ENCODE measurements at regions not wholly inside any gene's neighbourhood (a gene's known extent, or its start where the extent isn't known, plus 50 kb on each side); places are given as distances from the start of the nearest gene placed in this dataset.

GRCh38 chr5:6818594-6819511 lies 105.6 kb downstream of the TENT4A start:
- DNase-seq (ENCODE audit: low read depth), result no peak
- H3K4me3 ChIP-seq (ENCODE audit: low read length), result no peak overlapping the region
- TF ChIP-seq CTCF (conservative IDR thresholded peaks at IDR 0.05; ENCODE audit: low read depth, low read length), result no peak

GRCh38 chr5:6819521-6819920 lies 106.3 kb downstream of the TENT4A start:
- DNase-seq (ENCODE audit: low read depth), result no peak
- H3K4me3 ChIP-seq (ENCODE audit: low read length), result no peak overlapping the region
- TF ChIP-seq CTCF (conservative IDR thresholded peaks at IDR 0.05; ENCODE audit: low read depth, low read length), result no peak

DNA sequence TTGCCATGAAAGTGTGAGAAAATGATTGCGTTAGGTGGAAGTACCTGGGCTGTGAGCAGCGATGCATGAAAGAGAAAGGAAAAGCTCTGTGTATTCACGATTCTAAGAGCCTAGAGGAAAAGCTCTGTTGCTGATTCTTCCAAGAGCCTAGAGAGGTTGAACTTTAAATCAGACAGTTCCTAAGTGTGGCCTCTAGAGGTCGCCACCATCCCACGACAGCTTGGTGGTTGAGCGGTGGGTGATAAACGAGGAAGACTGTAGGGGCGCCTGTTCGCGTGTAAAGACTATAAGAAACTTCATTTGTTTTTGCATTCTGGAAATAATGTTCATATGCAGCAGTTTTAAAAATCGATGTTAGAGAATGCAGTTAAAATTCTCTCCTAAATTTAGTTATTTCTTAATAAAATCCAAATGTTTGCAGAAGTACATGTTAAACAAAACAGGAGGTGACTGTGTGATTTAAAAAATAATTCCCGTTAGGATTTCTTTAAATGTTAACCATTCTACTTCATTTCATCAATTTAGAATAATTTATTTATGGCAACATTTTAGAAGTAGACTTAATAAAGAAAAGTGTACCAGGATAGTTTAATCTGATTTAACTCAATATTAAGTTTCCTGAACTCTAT lies 107.7 kb downstream of the TENT4A start:
- no peak overlapping the region for H3K4me3 ChIP-seq (ENCODE audit: low read length)
- no peak for DNase-seq (ENCODE audit: low read depth)
- TF ChIP-seq CTCF (conservative IDR thresholded peaks at IDR 0.05; ENCODE audit: low read depth, low read length), result peak; percentile 56

DNA sequence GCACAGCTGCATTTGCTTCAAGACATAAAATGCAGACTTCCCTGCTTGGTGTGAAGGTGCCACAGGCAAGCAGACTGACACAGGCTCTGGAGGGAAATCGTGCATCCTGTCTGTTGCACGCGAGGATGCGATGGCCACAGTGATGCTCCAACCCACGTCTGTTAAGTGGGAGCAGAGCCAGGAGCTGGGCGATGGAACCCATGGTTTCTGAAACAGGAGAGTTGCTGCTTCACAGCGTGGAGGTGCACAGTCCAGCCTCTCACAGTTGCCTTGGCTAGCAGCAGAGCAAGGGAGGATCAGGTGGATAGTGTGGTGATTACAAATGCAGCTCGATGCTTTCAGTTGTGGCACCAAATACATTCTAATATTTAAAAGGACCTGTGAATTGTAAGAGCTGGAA lies 108.8 kb downstream of the TENT4A start:
- H3K4me3 ChIP-seq (ENCODE audit: low read length), result no peak overlapping the region
- no peak for TF ChIP-seq CTCF (conservative IDR thresholded peaks at IDR 0.05; ENCODE audit: low read depth, low read length)
- no peak for DNase-seq (ENCODE audit: low read depth)

- no peak for DNase-seq (ENCODE audit: low read depth)
- TF ChIP-seq CTCF (conservative IDR thresholded peaks at IDR 0.05; ENCODE audit: low read depth, low read length), result no peak
- H3K4me3 ChIP-seq (ENCODE audit: low read length), result no peak overlapping the region
These were observed 109.5 kb downstream of the TENT4A start for GRCh38 chr5:6822556-6823343.

GRCh38 chr5:6823996-6824395 lies 110.8 kb downstream of the TENT4A start:
- no peak for TF ChIP-seq CTCF (conservative IDR thresholded peaks at IDR 0.05; ENCODE audit: low read depth, low read length)
- no peak overlapping the region for H3K4me3 ChIP-seq (ENCODE audit: low read length)

More at GRCh38 chr5:6823996-6824395, 110.8 kb downstream of the TENT4A start:
- no peak for DNase-seq (ENCODE audit: low read depth)
